Spleen (tissue), 11 donors: ENCODE measurements at regions not wholly inside any gene's neighbourhood (a gene's known extent, or its start where the extent isn't known, plus 50 kb on each side); places are given as distances from the start of the nearest gene placed in this dataset.
A peak's percentile ranks its signal among the peaks of the same experiment; 100 is the strongest.

Source experiments
- DNase-seq: peaks from one replicate; pipeline ENCODE4 v3.0.0-alpha.2; 2020
- H3K27ac ChIP-seq, 8 donors: fragments of 200-600 bp; sonication (generic) in 7 of 8; 1 replicate in 4 of 8; 2 replicates in 4 of 8; pipeline versions ENCODE4 v1.5.0 to v1.8.0; 2016 to 2021; ENCODE audit warnings: inconsistent platforms in 4 of 8, mild to moderate bottlenecking in 4 of 8, moderate library complexity in 1 of 8
- H3K27me3 ChIP-seq, 7 donors: fragments of 200-600 bp; sonication (generic) in 6 of 7; replicated peaks in 1 of 7; 1 replicate in 4 of 7; 2 replicates in 3 of 7; pipeline versions ENCODE4 v1.5.0 to v1.8.0; 2016 to 2021; ENCODE audit warnings: inconsistent platforms in 3 of 7, mild to moderate bottlenecking in 1 of 7
- H3K36me3 ChIP-seq, 6 donors: fragments of 200-600 bp; sonication (generic) in 5 of 6; 1 replicate in 4 of 6; 2 replicates in 2 of 6; pipeline versions ENCODE4 v1.5.0 to v1.8.0; 2016 to 2021; ENCODE audit warnings: inconsistent platforms in 2 of 6
- H3K4me1 ChIP-seq, 6 donors: fragments of 200-600 bp; sonication (generic) in 5 of 6; 1 replicate in 3 of 6; 2 replicates in 3 of 6; pipeline versions ENCODE4 v1.5.0 to v1.8.0; 2016 to 2021; ENCODE audit warnings: inconsistent platforms in 3 of 6
- H3K4me3 ChIP-seq, 8 donors: fragments of 200-600 bp; sonication (generic) in 7 of 8; 1 replicate in 4 of 8; 2 replicates in 4 of 8; pipeline versions ENCODE4 v1.5.0 to v1.8.0; 2016 to 2021; ENCODE audit warnings: inconsistent platforms in 4 of 8, mild to moderate bottlenecking in 4 of 8, moderate library complexity in 2 of 8
- H3K9me3 ChIP-seq, 8 donors: fragments of 200-600 bp; sonication (generic) in 7 of 8; 1 replicate in 4 of 8; 2 replicates in 4 of 8; pipeline versions ENCODE4 v1.5.0 to v1.8.0; 2016 to 2021; ENCODE audit warnings: inconsistent platforms in 4 of 8
- CTCF ChIP-seq, 11 experiments: fragments of 200-600 bp in 7 of 11; fragments of 450-650 bp in 4 of 11; sonication (generic) in 4 of 11; IDR thresholded peaks in 8 of 11; conservative IDR thresholded peaks in 3 of 11; 1 replicate in 7 of 11; 2 replicates in 4 of 11; pipeline versions ENCODE4 v1.4.0 to v1.8.0; 2016 to 2021; ENCODE audit warnings: antibody characterized with exemption in 11 of 11, inconsistent platforms in 4 of 11, mild to moderate bottlenecking in 1 of 11
- POLR2A ChIP-seq, 3 donors: fragments of 450-650 bp; IDR thresholded peaks; one replicate each; pipeline ENCODE4 v1.5.1; 2017; ENCODE audit warnings: antibody characterized with exemption in 3 of 3, mild to moderate bottlenecking in 1 of 3
- POLR2AphosphoS5 ChIP-seq, 3 donors: sonication (generic); formaldehyde crosslinking; IDR thresholded peaks; one replicate each; pipeline ENCODE4 v1.5.1; 2017; ENCODE audit warnings: antibody characterized with exemption in 3 of 3
- WGBS, 5 donors: extraction: QIAGEN DNeasy Blood & Tissue Kit in 3 of 5; methylation state at CpG; one replicate each; pipeline versions ENCODE4 v1.1.5 to v1.1.7; 2013 to 2018; 5-methylcytosine and 5-hydroxymethylcytosine counted together
- intact Hi-C: fragments of 100-400 bp; cut with DNase I; formaldehyde crosslinking; loops from one replicate; pipeline ENCODE4 v1.15.0; 2023; ENCODE audit warnings: low total_unique reads
- donor health status: healthy with polysubstance abuse.
- donor health status: DM: no; HTN: no; CAD: no; lungs with moderate emphysema.
- donor health status: DM: no; HTN: no; CAD: no.
- donor health status: Bipolar disorder and iron deficiency.
- donor health status: healthy.
- donor health status: DM: no; HTN: no; CAD: no.
- donor health status: DM: yes; HTN: yes; CAD: no.

- 49 to 68% (median 53%) methylated on average over 5 of the region's 5 CpGs for WGBS, 5 donors
- Histone ChIP-seq H3K27ac (peak overlapping the region in 1 of 8 donors; percentile 32), H3K9me3 (no peaks in the 10 kb centered on the region), H3K4me1 (peaks cover 0 to 14% (median 0%) of the 10 kb centered on the region in 6 donors), H3K36me3 (no peaks in the 10 kb centered on the region), H3K4me3 (no peak overlapping the region), H3K27me3 (peaks cover 0 to 6% (median 0%) of the 10 kb centered on the region in 7 donors)
- intact Hi-C loops: no loop called here
- no peak for DNase-seq
- no peak for TF ChIP-seq POLR2AphosphoS5 (IDR thresholded peaks at IDR 0.05)
- no peak for TF ChIP-seq POLR2A (IDR thresholded peaks at IDR 0.05)
- TF ChIP-seq CTCF (IDR thresholded peaks at IDR 0.05 in 8 of 11, conservative IDR thresholded peaks at IDR 0.05 in 3 of 11): no peak
Measured at GRCh38 chr11:112599856-112600533, 339.3 kb upstream of the PLET1 start.

GRCh38 chr11:112605093-112605666 lies 344.5 kb upstream of the PLET1 start:
- H3K27ac ChIP-seq: no peak overlapping the region
- intact Hi-C loops: no loop called here
- TF ChIP-seq POLR2AphosphoS5 (IDR thresholded peaks at IDR 0.05) (no peak), CTCF (IDR thresholded peaks at IDR 0.05 in 8 of 11, conservative IDR thresholded peaks at IDR 0.05 in 3 of 11) (no peak), POLR2A (IDR thresholded peaks at IDR 0.05) (no peak)
- H3K36me3 ChIP-seq: no peaks in the 10 kb centered on the region
- H3K27me3 ChIP-seq: peaks cover 0 to 6% (median 0%) of the 10 kb centered on the region in 7 donors
- peaks cover 0 to 5% (median 0%) of the 10 kb centered on the region in 6 donors for H3K4me1 ChIP-seq
- DNase-seq: no peak
- H3K9me3 ChIP-seq: no peaks in the 10 kb centered on the region
- no peak overlapping the region for H3K4me3 ChIP-seq

- Histone ChIP-seq H3K9me3 (no peaks in the 10 kb centered on the region), H3K36me3 (no peaks in the 10 kb centered on the region), H3K27me3 (peaks cover 0 to 6% (median 0%) of the 10 kb centered on the region in 7 donors), H3K4me1 (no peaks in the 10 kb centered on the region), H3K27ac (no peak overlapping the region), H3K4me3 (no peak overlapping the region)
- intact Hi-C loops: no loop called here
- TF ChIP-seq CTCF (IDR thresholded peaks at IDR 0.05 in 8 of 11, conservative IDR thresholded peaks at IDR 0.05 in 3 of 11) (no peak), POLR2A (IDR thresholded peaks at IDR 0.05) (no peak), POLR2AphosphoS5 (IDR thresholded peaks at IDR 0.05) (no peak)
- 68 to 90% (median 78%) methylated on average over 2 of the region's 2 CpGs for WGBS, 5 donors
- DNase-seq: no peak
Measured at GRCh38 chr11:112606656-112607055, 346.0 kb upstream of the PLET1 start.

- Histone ChIP-seq H3K27ac (no peak overlapping the region), H3K9me3 (no peaks in the 10 kb centered on the region), H3K4me1 (peaks cover 0 to 10% (median 2%) of the 10 kb centered on the region in 6 donors), H3K4me3 (no peak overlapping the region), H3K27me3 (peaks cover 0 to 9% (median 0%) of the 10 kb centered on the region in 7 donors), H3K36me3 (no peaks in the 10 kb centered on the region)
- no peak for DNase-seq
- intact Hi-C loops: no loop called here
- TF ChIP-seq POLR2AphosphoS5 (IDR thresholded peaks at IDR 0.05) (no peak), POLR2A (IDR thresholded peaks at IDR 0.05) (no peak), CTCF (IDR thresholded peaks at IDR 0.05 in 8 of 11, conservative IDR thresholded peaks at IDR 0.05 in 3 of 11) (no peak)
- WGBS, 5 donors: 72 to 79% (median 75%) methylated on average over 3 of the region's 3 CpGs
Measured at GRCh38 chr11:112608509-112608908, 347.8 kb upstream of the PLET1 start.
